Renal cortex interstitium (tissue), 11 donors: ENCODE measurements at regions not wholly inside any gene's neighbourhood (a gene's known extent, or its start where the extent isn't known, plus 50 kb on each side); places are given as distances from the start of the nearest gene placed in this dataset.

ENCODE experiments used
- DNase-seq, 11 donors: peaks; one replicate each; pipeline ENCODE4 v3.0.0-alpha.2; 2013; ENCODE audit warnings: low read depth in 9 of 11, low spot score in 4 of 11; ENCODE audit errors: extremely low read depth in 1 of 11

- no peak for DNase-seq
These were observed 189.8 kb downstream of the DRD1 start for GRCh38 chr5:175254155-175254554.

GRCh38 chr5:175253597-175253996, 190.4 kb downstream of the DRD1 start:
- DNase-seq: no peak

- no peak for DNase-seq
These were observed 191.7 kb downstream of the DRD1 start for GRCh38 chr5:175252234-175252805.

GRCh38 chr5:175250426-175250825, 193.6 kb downstream of the DRD1 start:
- no peak for DNase-seq

- no peak for DNase-seq
These were observed 195.5 kb downstream of the DRD1 start for GRCh38 chr5:175248416-175248905.

- peak in 1 of 11 donors; percentile 15 for DNase-seq
These were observed 197.0 kb downstream of the DRD1 start for GRCh38 chr5:175246889-175247520.

- no peak for DNase-seq
These were observed 197.6 kb downstream of the DRD1 start for GRCh38 chr5:175246242-175246888.

- DNase-seq: no peak
These were observed 200.5 kb downstream of the DRD1 start for GRCh38 chr5:175243441-175243840.

GRCh38 chr5:175242207-175242606, 201.8 kb downstream of the DRD1 start:
- DNase-seq: no peak

- DNase-seq: no peak
These were observed 205.7 kb downstream of the DRD1 start for GRCh38 chr5:175238326-175238725.

GRCh38 chr5:175236176-175236575, 207.8 kb downstream of the DRD1 start:
- no peak for DNase-seq

- DNase-seq: no peak
These were observed 208.6 kb downstream of the DRD1 start for GRCh38 chr5:175235251-175235960.

GRCh38 chr5:175230299-175230698, 213.7 kb downstream of the DRD1 start:
- no peak for DNase-seq

GRCh38 chr5:175226506-175226905, 217.5 kb downstream of the DRD1 start:
- DNase-seq: no peak

- no peak for DNase-seq
These were observed 220.7 kb downstream of the DRD1 start for GRCh38 chr5:175223291-175223690.

GRCh38 chr5:175222621-175223020, 221.4 kb downstream of the DRD1 start:
- DNase-seq: no peak

- DNase-seq: no peak
These were observed 223.4 kb downstream of the DRD1 start for GRCh38 chr5:175220549-175220948.

GRCh38 chr5:175219366-175219765, 224.6 kb downstream of the DRD1 start:
- DNase-seq: no peak

GRCh38 chr5:175216991-175217390, 227.0 kb downstream of the DRD1 start:
- no peak for DNase-seq

- DNase-seq: no peak
These were observed 228.1 kb downstream of the DRD1 start for GRCh38 chr5:175215906-175216305.
